Activated CD8-positive, alpha-beta memory T cell treated with anti-CD3 and anti-CD28 coated beads for 24 hours (primary cell): ENCODE measurements at regions not wholly inside any gene's neighbourhood (a gene's known extent, or its start where the extent isn't known, plus 50 kb on each side); places are given as distances from the start of the nearest gene placed in this dataset.
"Not testable (repeated sequence)": the region's sequence is repeated elsewhere in the genome, so short reads cannot be mapped to it uniquely, and the experiment has no call there.

Experiments used
- DNase-seq: peaks from one replicate; pipeline ENCODE4 v3.0.0-alpha.2; 2020

DNA sequence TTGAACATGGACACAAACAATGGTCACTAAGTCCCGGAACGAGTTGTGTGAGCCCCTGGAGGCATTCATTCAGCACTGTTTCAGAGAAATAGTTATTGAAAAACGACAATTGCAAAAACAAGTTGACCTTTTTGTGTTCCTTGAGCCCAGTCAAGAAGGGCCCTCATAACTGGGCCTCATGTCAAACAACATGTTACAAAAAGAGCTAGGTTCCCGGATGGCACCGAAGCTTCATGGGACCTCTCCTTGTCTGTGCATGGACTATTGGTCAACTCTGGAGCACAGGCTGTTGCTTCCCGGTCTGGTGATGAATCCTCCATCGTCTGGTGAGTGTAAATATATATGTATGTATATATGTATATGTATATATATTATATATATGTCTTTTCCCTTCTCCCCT lies 176.6 kb downstream of the ALG10 start:
- DNase-seq, result no peak

DNA sequence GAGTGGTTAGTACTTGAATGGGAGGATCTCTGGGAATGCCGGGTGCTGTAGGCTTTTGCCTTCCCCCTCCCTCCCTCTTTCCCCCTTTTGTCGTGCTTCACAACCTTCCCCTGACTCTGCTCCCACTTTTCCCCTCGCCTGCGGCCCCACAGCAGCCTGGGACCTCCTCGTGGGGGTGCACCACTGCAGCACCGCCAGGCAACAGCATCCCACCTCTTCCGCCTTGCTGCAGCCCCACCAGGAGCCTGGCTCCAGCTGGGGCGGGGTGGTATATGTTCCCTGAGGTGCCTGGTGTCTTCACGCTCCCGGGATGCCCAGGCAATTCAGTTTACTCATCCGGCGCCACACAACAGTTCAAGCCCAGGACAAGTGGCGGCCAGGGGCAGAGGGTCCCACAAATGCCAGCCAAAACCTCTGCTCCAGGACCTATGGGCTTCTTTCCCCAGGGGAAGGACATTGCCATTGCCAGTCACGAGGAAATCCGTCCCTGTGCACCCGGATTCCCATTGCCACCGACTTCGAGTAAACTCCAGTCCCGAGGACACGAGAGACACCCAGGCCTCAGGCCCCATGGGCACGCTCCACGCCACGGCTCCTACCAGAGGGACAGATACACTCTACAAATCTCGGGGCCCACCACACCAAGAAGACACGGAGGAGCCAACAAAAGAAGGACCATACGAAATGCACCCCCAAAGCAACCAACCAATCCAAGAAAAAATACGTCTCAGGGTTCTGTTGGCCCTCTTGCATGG lies 181.7 kb downstream of the ALG10 start:
- DNase-seq, result no peak

- no peak for DNase-seq
These were observed 182.6 kb downstream of the ALG10 start for GRCh38 chr12:34204830-34205285.

- DNase-seq, result no peak
These were observed 183.1 kb downstream of the ALG10 start for GRCh38 chr12:34205401-34205800.

GRCh38 chr12:34206061-34206785 lies 183.9 kb downstream of the ALG10 start:
- DNase-seq, result no peak

DNA sequence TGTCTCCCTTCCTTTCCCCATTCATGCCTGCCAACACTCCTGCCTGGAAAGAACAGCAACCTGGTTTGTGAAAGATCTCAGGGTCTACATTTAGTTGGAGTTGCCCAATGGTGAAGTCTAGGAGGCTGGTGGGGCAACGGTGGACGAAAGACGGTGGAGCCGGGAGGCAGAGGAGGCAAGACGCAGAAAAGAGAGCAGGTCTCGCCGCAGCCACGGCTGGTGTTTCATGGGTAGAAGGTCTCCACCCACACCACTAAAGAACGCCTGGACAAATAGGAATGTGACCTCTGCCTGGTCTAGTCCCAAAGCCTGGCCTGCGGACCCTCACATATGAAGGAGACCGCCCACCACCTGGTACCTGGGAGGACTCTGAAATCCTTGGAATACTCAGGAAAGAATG lies 185.6 kb downstream of the ALG10 start:
- DNase-seq, result no peak

GRCh38 chr12:34208331-34209258 lies 186.3 kb downstream of the ALG10 start:
- DNase-seq, result no peak

- DNase-seq, result no peak
These were observed 187.1 kb downstream of the ALG10 start for GRCh38 chr12:34209259-34209835.

- no peak for DNase-seq
These were observed 187.9 kb downstream of the ALG10 start for GRCh38 chr12:34210183-34210582.

GRCh38 chr12:34210689-34211530 lies 188.6 kb downstream of the ALG10 start:
- DNase-seq, result no peak

DNA sequence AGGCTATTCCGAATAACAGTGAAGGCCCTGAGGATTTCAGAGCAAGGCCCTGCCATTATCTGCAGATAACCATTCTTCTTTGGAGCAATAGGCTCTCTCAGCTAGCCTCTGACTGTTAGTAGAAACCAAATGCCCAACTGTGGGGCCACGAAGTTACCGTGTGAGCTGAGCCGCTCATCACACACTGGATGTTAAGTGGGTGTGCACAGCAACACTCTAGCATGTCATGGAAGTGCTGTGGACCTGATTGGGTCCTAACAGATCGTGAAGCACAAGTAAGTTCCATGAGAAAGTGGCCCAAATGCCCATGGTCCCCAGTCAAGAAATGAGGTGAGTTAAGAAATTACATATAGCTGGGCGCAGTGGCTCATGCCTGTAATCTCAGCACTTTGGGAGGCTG lies 190.4 kb downstream of the ALG10 start:
- DNase-seq, result no peak

- DNase-seq, result no peak
These were observed 191.7 kb downstream of the ALG10 start for GRCh38 chr12:34214011-34214410.

- DNase-seq, result no peak
These were observed 193.1 kb downstream of the ALG10 start for GRCh38 chr12:34215213-34215892.

GRCh38 chr12:34215893-34216285 lies 193.6 kb downstream of the ALG10 start:
- no peak for DNase-seq

DNA sequence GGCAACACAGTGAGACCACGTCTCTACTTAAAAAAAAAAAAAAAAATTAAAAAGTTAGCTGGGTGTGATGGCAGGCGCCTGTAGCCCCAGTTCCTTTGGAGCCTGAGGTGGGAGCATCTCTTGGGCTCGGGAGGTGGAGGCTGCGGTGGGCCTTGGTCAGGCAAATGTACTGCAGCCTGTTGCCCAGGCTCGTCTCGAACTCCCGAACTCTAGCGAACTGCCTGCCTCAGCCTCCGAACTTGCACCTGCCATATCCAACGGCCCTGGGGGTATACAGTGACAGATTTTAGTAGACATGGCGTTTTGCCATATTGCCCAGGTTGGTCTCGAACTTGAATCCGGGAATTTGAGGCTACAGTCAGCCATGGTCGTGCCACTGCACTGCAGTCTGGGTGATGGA lies 195.4 kb downstream of the ALG10 start:
- DNase-seq, result no peak

DNA sequence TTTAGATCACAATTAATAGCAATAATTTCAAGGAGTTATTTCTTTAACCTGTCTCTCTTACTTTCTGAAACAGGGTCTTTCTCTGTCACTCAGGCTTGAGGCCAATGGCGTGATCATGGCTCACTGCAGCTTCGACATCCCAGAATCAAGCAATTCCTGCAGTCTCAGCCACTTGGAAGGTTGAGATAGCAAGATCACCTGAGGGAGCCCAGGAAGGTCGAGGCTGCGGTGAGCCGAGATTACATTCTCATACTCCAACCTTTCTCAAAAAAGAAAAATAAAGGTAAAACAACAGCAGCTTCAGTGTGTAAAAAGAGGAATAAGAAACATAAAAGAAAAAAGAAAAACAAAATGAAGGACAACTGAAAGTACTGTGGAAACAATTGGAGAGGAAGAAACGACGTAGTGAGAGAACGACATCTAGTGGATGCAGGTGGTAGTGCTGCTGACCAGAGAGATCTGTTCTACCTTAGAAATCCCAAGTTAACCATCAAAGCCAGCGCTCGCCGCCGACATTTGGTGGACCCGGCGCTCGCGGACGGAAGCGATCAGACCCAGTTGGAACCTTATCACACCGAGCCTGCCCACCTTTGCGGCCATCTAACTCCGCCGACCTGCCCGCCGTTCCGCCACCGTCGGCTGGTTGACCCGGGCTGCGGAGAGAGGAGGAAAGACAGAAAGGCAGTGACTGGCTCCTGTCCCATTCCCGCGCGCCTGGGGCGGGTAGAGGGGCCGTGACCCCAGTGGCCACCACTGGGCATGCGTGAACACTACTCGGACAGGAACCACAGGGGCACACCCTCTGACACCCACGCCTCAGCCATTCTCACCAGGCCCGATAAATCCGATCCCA lies 196.1 kb downstream of the ALG10 start:
- DNase-seq, result peak; percentile 82

- peak; percentile 68 for DNase-seq
These were observed 196.9 kb downstream of the ALG10 start for GRCh38 chr12:34219046-34219770.

- not testable (repeated sequence) for DNase-seq
These were observed 197.8 kb downstream of the ALG10 start for GRCh38 chr12:34220079-34220478.

GRCh38 chr12:34223640-34224039 lies 201.3 kb downstream of the ALG10 start:
- no peak for DNase-seq

DNA sequence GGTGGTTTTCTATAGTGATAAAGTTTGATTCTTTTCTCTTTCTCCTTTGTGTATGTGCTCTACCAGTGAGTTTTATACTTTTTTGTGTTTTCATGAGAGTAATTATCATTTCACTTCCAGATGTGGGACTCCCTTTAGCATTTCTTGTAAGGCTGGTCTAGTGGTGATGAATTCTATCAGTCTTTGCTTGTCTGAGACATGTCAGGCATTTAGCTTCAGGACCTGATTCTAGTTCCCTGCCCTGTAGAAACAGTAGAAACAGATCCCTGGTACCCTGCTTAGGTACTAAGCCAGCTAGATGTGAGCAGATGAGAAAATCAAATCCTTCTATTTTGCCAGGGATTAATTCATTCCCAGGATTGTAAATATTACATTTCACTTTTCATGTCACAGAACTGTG lies 203.7 kb downstream of the ALG10 start:
- DNase-seq, result not testable (repeated sequence)
